LNCAP (cell line): ENCODE measurements at regions not wholly inside any gene's neighbourhood (a gene's known extent, or its start where the extent isn't known, plus 50 kb on each side); places are given as distances from the start of the nearest gene placed in this dataset.

Source experiments
- TF ChIP-seq, protein P1 (sequence below): fragments of 450-650 bp; IDR thresholded peaks from 2 replicates; pipeline ENCODE4 v1.5.1; 2017; ENCODE audit warnings: mild to moderate bottlenecking

GRCh38 chr1:38598118-38598517, 261.5 kb downstream of the RRAGC start:
- TF ChIP-seq, protein P1, sequence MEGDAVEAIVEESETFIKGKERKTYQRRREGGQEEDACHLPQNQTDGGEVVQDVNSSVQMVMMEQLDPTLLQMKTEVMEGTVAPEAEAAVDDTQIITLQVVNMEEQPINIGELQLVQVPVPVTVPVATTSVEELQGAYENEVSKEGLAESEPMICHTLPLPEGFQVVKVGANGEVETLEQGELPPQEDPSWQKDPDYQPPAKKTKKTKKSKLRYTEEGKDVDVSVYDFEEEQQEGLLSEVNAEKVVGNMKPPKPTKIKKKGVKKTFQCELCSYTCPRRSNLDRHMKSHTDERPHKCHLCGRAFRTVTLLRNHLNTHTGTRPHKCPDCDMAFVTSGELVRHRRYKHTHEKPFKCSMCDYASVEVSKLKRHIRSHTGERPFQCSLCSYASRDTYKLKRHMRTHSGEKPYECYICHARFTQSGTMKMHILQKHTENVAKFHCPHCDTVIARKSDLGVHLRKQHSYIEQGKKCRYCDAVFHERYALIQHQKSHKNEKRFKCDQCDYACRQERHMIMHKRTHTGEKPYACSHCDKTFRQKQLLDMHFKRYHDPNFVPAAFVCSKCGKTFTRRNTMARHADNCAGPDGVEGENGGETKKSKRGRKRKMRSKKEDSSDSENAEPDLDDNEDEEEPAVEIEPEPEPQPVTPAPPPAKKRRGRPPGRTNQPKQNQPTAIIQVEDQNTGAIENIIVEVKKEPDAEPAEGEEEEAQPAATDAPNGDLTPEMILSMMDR: no peak

- TF ChIP-seq, protein P1: no peak
Measured at GRCh38 chr1:38589036-38589435, 270.5 kb downstream of the RRAGC start.

DNA sequence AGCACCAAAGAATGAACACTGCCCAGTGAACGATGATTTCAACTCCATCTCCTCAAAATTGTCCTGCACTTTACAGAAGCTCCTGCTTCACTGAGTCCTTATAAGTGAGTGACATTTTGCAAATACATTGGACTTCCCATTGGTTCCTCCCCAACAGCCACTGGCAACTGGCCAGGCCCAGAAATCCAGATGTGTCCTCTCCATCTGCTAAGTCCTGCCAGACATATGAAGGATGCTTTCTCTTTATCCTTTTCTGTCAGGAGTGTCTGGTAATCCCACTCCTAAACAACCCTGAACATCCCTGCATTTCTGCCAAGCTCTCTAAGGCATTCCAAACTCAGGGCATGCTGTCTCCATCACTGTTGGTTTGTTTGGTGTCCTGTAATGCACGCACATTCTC, 271.8 kb downstream of the RRAGC start:
- TF ChIP-seq, protein P1: no peak

GRCh38 chr1:38586993-38587646, 272.5 kb downstream of the RRAGC start:
- TF ChIP-seq, protein P1: peak; percentile 96

DNA sequence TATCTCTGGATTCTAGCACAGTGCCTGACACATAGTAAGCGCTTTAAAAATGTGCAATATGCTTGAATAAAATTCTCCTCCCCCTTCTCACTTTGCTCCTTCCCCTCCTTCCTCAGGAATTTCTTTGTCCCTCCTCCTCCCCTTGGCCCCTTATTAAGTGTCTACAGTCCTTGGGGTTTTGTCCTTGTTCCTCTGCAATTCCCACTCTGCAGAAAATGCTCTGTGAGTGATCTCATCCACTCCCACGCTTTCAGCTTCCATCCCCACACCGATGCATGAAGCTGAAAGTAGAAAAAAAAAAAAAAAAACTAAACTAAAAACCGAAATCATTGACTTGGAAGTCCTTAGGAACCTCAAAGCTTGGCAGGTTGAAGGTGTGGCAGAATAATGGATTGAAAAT, 273.6 kb downstream of the RRAGC start:
- TF ChIP-seq, protein P1: no peak

DNA sequence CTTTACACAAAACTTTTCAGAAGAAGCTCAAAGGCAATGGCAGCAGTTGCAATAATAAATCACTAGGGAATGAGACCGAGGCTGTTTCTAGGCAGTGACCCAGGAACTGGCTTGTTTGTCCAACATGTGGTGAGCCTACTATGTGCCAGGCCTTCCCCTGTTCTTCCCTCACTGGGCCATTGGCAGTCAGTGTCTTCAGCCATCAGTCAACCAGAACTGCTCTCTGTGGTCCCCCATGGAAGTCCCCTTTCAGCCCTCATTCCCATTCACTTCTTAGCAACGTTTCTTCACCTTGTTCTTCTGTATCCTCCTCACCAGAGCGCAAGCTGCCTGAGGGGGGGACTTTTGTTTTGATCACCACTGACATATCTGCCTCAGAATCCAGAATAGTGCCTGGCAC, 274.1 kb downstream of the RRAGC start:
- TF ChIP-seq, protein P1: no peak

DNA sequence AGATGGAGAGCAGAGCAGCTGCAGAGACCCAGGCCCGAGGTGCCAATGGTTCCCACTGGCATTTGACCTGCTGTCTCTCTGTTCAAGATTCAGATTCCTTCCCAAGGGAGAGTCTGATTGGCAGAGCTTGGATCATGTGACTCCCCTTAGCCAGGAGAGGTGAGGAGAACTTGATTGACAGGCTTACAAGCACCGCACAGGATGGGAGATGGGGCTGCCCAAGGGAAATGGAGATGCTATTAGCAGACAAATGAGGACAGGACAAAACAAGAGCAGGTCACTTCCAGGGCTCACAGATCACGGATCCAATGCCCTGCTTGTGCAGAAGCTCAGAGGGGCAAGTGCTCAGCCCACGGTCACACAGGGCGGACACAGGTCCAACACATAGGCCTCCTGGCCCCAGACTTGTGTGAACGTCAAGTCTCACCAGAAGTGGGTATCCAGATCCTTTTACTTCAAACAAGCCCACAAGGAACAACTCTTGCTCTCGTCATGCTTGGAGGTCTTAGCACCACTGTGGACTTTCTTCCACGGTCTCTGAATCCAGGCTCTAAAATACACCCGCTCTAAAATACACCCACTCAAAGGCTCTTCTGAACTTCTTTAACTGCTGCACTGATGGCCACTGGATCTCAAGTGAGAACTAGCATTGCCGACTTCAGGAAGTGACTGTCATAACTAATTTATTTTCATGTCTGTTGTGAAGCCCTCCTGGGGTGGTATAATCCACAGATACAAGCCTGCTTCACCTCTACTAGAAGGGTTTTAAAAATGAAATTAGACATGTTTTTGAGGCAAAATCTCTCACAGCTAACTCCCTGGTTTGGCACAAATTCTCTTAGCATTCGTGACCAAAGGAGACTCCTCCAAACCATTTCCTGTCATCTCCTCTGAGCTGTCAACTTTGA, 274.9 kb downstream of the RRAGC start:
- TF ChIP-seq, protein P1: no peak
